Lower leg skin (tissue), 4 donors: ENCODE measurements at regions not wholly inside any gene's neighbourhood (a gene's known extent, or its start where the extent isn't known, plus 50 kb on each side); places are given as distances from the start of the nearest gene placed in this dataset.
A peak's percentile ranks its signal among the peaks of the same experiment; 100 is the strongest.

Source experiments
- DNase-seq, 2 donors: peaks; one replicate each; pipeline ENCODE4 v3.0.0-alpha.2; 2019; ENCODE audit warnings: low spot score in 2 of 2
- H3K4me3 ChIP-seq: fragments of 200-600 bp; sonication (generic); 2 replicates; pipeline ENCODE4 v1.5.1; 2017; ENCODE audit warnings: mild to moderate bottlenecking, low read depth; ENCODE audit not compliant: poor library complexity, severe bottlenecking
- POLR2A ChIP-seq, 2 donors: fragments of 450-650 bp; IDR thresholded peaks; one replicate each; pipeline ENCODE4 v1.6.1; 2016 to 2017; ENCODE audit warnings: antibody characterized with exemption in 2 of 2, mild to moderate bottlenecking in 1 of 2, moderate library complexity in 1 of 2
- WGBS, 2 donors: methylation state at CpG; one replicate each; pipeline ENCODE4 v1.1.5; 2018; 5-methylcytosine and 5-hydroxymethylcytosine counted together
- intact Hi-C: fragments of 100-400 bp; cut with DNase I; formaldehyde crosslinking; loops from one replicate; pipeline ENCODE4 v1.15.0; 2023; ENCODE audit warnings: low total_unique reads
- TF ChIP-seq, protein P1 (sequence below), 3 donors: fragments of 450-650 bp; IDR thresholded peaks; one replicate each; pipeline ENCODE4 v1.5.1; 2016; ENCODE audit warnings: antibody characterized with exemption in 3 of 3, mild to moderate bottlenecking in 3 of 3, moderate library complexity in 2 of 3

DNA sequence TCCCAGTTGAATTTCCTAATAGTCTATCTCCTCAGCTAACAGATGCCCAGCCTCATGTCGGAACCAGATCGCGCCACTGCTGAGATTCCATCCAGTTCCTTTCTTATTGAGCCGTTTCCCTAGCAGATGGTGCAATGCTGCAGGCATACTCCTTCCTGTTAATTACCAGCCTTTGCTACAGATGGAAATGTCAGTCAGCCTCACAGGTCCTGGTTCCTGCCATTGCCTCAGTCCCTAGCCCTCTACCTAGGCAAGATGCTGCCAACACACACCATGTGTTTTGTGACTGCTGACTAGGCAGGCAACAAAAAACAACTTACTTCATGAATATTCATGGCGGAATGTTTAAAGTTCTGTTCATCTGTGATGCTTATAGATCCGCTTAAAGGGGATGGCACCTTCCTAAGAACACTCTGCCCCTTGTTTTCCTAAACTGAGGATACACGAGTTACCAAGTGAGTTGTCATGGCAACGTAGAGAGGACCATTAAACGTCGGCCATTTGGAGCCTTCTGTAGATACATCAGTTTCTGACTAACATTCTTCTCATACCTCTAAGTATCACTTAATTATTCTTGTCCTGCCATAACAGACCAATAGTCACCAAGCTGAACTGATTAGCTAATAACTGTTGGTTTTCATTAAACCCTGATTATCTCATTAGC lies 749.5 kb downstream of the RNF144A start:
- intact Hi-C loops = no loop called here
- peak in 1 of 2 donors; percentile 15 for DNase-seq
- TF ChIP-seq POLR2A (IDR thresholded peaks at IDR 0.05) = no peak
- WGBS, 2 donors = 80 to 86% methylated on average over 10 of the region's 10 CpGs
- no peak overlapping the region for H3K4me3 ChIP-seq

DNA sequence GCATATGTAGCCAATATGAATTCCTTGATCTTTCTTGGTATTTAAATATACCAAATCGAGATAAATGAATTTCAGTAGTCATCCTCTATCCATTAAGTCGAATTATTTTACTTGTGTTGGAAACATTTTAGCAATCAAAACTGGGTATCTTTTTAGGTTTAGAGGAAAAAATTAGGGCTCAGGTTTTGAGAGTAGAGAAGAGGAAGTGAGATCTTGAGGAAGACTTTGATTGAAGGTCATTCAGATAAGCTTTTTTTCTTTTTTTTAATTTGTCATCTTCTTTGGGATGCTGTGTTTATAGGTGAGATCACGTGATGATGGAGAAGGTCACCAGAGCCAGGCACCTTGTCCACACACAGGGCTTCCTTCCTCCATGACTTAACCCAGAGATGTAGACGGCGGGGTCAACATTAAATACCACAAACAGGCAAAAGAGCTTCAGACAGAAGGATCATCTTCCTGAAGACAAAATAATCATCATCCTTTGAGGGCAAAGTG lies 750.1 kb downstream of the RNF144A start:
- H3K4me3 ChIP-seq = no peak overlapping the region
- DNase-seq = no peak
- TF ChIP-seq POLR2A (IDR thresholded peaks at IDR 0.05) = no peak
- WGBS, 2 donors = 83% methylated on average over 5 of the region's 5 CpGs
- intact Hi-C loops = no loop called here

DNA sequence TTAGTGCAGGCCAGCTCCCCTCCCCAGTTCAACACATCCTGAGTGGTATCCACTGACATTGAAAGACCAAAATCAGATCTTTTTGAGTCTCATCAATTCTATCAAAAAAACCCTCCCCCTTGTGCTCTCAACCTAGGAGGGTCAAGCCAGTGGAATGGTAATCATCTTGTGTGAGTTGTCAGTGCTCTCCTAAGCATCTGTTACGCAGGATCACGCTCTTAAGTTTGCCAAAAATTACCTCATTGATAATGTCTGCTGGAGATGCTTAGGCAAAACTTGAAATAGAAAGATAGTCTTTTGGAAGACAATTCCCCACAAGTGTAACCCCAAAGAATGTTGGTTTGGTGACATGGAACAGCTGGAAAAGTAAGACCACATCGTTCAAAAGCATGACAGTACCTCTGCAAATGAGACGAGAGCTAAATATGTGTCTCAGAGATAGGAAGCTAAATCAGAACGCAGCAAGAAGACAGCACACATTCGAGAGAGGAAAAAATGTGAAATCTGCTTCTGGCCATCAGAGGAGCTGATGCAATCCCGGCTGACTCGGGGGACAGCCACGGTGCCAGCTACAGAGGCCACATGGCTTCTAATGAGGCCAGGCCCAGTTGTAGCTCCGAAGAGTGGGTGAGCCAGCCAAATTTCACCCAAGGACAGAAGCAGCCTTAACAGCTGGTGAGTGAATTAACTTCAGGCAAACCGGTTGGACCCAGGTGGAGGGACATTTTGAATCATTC lies 753.9 kb downstream of the RNF144A start:
- H3K4me3 ChIP-seq = no peak overlapping the region
- peak; percentile 23 to 88 for DNase-seq
- TF ChIP-seq, protein P1, sequence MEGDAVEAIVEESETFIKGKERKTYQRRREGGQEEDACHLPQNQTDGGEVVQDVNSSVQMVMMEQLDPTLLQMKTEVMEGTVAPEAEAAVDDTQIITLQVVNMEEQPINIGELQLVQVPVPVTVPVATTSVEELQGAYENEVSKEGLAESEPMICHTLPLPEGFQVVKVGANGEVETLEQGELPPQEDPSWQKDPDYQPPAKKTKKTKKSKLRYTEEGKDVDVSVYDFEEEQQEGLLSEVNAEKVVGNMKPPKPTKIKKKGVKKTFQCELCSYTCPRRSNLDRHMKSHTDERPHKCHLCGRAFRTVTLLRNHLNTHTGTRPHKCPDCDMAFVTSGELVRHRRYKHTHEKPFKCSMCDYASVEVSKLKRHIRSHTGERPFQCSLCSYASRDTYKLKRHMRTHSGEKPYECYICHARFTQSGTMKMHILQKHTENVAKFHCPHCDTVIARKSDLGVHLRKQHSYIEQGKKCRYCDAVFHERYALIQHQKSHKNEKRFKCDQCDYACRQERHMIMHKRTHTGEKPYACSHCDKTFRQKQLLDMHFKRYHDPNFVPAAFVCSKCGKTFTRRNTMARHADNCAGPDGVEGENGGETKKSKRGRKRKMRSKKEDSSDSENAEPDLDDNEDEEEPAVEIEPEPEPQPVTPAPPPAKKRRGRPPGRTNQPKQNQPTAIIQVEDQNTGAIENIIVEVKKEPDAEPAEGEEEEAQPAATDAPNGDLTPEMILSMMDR (IDR thresholded peaks at IDR 0.05) = no peak
- TF ChIP-seq POLR2A (IDR thresholded peaks at IDR 0.05) = no peak
- intact Hi-C loops = no loop called here
- WGBS, 2 donors = 60 to 61% methylated on average over 11 of the region's 11 CpGs

DNA sequence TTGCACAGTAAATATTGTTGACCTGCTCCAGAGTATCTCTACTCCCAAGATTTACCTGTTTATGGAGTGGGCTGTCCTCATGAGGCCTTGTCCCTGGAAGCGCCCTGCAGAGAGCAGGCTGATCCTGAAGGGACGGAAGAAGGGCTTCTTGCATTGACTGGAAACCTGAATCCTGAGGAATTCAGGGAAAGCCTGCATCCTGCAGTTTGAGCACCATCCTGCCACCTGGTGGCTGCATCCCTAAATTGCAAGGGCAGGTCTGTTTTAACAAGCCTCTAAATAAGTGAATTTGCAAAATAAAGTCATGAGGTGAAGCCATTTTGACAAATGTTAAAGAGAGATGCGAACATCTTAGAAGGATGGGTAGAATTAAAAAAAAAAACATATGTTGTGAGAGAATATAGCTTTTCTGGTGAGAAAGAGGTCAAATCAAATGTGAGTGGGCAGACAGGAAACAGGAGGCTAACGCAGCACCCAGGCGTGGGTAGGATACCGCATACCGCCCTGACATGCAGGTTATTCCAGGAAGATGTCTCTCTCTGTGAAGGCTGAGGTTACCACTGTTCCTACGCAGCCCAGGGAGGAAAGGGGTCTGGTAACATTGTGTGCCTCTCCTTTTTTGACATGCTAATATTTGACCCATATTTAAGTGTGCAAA lies 754.9 kb downstream of the RNF144A start:
- TF ChIP-seq POLR2A (IDR thresholded peaks at IDR 0.05) = no peak
- TF ChIP-seq, protein P1 (IDR thresholded peaks at IDR 0.05) = no peak
- WGBS, 2 donors = 82 to 86% methylated on average over 8 of the region's 8 CpGs
- H3K4me3 ChIP-seq = no peak overlapping the region
- DNase-seq = no peak
- intact Hi-C loops = no loop called here

DNA sequence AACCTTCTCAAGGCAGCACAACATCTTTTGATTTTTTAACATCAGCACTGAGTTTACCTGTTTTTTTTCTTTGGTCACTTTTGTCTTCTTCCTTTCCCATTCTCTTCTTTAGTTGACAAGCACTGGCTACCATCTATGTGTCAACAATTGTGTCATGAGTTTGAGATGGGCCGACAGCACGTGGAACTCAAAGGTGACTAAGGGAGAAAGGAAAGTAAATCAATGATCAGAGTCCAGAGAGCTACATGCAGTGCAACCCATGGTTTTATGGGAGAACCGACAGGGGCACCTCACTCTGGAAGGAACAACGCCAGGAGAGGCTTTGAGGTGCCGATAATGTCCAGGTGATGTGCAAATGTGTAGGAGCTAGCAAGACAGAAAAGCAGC lies 755.5 kb downstream of the RNF144A start:
- no peak for TF ChIP-seq POLR2A (IDR thresholded peaks at IDR 0.05)
- TF ChIP-seq, protein P1 (IDR thresholded peaks at IDR 0.05) = no peak
- no peak overlapping the region for H3K4me3 ChIP-seq
- intact Hi-C loops = no loop called here
- WGBS, 2 donors = 94 to 97% methylated on average over 5 of the region's 5 CpGs
- no peak for DNase-seq

DNA sequence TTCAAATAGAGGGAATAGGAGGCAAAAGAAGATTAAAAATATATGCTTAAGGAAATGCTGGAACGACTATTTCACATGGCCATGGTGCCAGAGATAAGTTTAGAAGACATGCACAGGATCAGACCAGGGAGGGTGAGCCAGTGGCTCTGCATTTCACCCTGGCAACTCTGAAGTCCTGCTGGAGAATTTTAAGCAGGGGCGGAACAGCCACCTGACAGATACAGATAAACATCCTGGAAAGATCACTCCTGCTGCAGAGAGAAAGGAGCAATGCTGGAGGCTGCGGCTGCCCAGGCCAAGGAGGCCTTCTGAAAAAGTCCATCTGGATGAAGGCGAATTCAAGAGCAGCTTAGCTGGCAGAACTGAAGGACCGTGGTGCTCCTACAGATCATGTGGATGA lies 755.9 kb downstream of the RNF144A start:
- WGBS, 2 donors = 82 to 88% methylated on average over 5 of the region's 5 CpGs
- H3K4me3 ChIP-seq = no peak overlapping the region
- no peak for TF ChIP-seq POLR2A (IDR thresholded peaks at IDR 0.05)
- TF ChIP-seq, protein P1 (IDR thresholded peaks at IDR 0.05) = no peak
- DNase-seq = no peak
- intact Hi-C loops = no loop called here
